Naive thymus-derived CD8-positive, alpha-beta T cell (primary cell): ENCODE measurements at regions not wholly inside any gene's neighbourhood (a gene's known extent, or its start where the extent isn't known, plus 50 kb on each side); places are given as distances from the start of the nearest gene placed in this dataset.
"Not testable (repeated sequence)": the region's sequence is repeated elsewhere in the genome, so short reads cannot be mapped to it uniquely, and the experiment has no call there.

Experiments
- ATAC-seq, 2 donors: fragments of 150-1000 bp; cut with Tn5 transposase in 1 of 2; sonication (Bioruptor Pico), chemical (Tn5 transposase) in 1 of 2; 1 replicate in 1 of 2; 2 replicates in 1 of 2; pipeline ENCODE4 v1.10.0; 2021; ENCODE audit warnings: mild to moderate bottlenecking in 2 of 2, moderate library complexity in 2 of 2
- POLR2A ChIA-PET: fragments of 350-600 bp; sonication (Branson Sonifier 250); formaldehyde crosslinking; loops from one replicate; lab custom pipeline; 2021; ENCODE audit warnings: antibody characterized with exemption; lab: Charles Lee
- DNase-seq, 10 donors: peaks; one replicate each; pipeline versions ENCODE4 v3.0.0 to v3.0.0-alpha.2; 2020 to 2022
- H3K27ac Mint-ChIP-seq, 10 donors: one replicate each; pipeline ENCODE4 v1.8.0; 2020 to 2022; ENCODE audit warnings: mild to moderate bottlenecking in 10 of 10, mixed read lengths in 10 of 10, moderate library complexity in 4 of 10, inconsistent platforms in 1 of 10
- H3K27me3 Mint-ChIP-seq, 5 donors: one replicate each; pipeline ENCODE4 v1.8.0; 2021 to 2022; ENCODE audit warnings: mixed read lengths in 5 of 5
- H3K36me3 Mint-ChIP-seq, 3 donors: one replicate each; pipeline ENCODE4 v1.8.0; 2020 to 2022; ENCODE audit warnings: mixed read lengths in 3 of 3, mild to moderate bottlenecking in 2 of 3, inconsistent platforms in 1 of 3
- H3K4me1 Mint-ChIP-seq, 4 donors: one replicate each; pipeline ENCODE4 v1.8.0; 2021 to 2022; ENCODE audit warnings: mixed read lengths in 4 of 4
- H3K4me3 Mint-ChIP-seq, 10 donors: one replicate each; pipeline ENCODE4 v1.8.0; 2020 to 2022; ENCODE audit warnings: mild to moderate bottlenecking in 10 of 10, mixed read lengths in 10 of 10, moderate library complexity in 6 of 10, inconsistent platforms in 1 of 10
- H3K9me3 Mint-ChIP-seq, 9 donors: one replicate each; pipeline ENCODE4 v1.8.0; 2020 to 2022; ENCODE audit warnings: mixed read lengths in 9 of 9, mild to moderate bottlenecking in 3 of 9, inconsistent platforms in 1 of 9, moderate library complexity in 1 of 9

DNA sequence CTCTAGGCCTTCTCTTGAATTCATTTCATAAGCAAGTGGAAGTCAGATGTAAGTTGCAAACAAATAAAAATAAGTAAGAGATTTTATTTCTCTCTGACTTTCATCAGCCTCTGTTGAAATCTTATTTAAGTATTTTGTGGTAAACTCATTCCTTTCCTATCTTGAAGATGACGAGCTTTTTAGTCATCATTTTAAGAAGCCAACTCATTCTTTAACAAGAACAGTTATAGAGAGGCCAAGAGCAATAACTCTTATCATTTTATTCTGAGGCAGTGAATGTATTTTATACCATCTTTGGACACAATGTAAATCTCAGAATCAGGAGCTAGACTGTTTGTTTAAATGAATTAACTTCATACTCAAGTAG, 147.5 kb upstream of the MBNL1 start:
- Mint-ChIP-seq H3K27ac (no peak overlapping the region), H3K4me3 (no peak overlapping the region), H3K4me1 (peaks cover 0 to 10% (median 3%) of the 10 kb centered on the region in 4 donors), H3K36me3 (peaks cover 0 to 2% (median 0%) of the 10 kb centered on the region in 3 donors), H3K9me3 (peaks cover 0 to 6% (median 0%) of the 10 kb centered on the region in 9 donors), H3K27me3 (no peaks in the 10 kb centered on the region)
- POLR2A ChIA-PET: no interaction called here
- ATAC-seq (no peak), DNase-seq (no peak)

DNA sequence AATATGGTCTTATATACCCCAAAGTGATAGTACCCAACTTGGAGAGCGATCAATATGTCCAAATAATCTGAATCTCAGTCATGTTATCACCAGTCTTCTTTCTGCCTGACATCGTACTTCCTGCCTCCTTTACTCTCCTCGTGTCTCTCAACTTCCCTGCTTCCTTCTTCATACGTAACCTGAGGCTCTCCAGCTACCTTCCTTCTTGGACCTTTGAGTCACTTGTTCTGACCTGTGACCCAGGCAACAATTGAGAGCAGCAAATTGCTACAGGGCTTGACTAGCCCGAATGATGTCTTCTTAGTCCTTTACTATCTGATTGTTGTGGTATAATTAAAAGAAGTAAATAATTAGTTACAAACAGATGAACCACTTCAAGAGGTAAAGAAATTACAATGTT, 145.9 kb upstream of the MBNL1 start:
- no peak for DNase-seq
- Mint-ChIP-seq H3K4me3 (no peak overlapping the region), H3K27me3 (no peaks in the 10 kb centered on the region), H3K27ac (peak overlapping the region in 1 of 10 donors; percentile 3), H3K4me1 (peaks cover 0 to 10% (median 3%) of the 10 kb centered on the region in 4 donors), H3K9me3 (no peaks in the 10 kb centered on the region), H3K36me3 (no peaks in the 10 kb centered on the region)
- POLR2A ChIA-PET: no interaction called here
- ATAC-seq: no peak

DNA sequence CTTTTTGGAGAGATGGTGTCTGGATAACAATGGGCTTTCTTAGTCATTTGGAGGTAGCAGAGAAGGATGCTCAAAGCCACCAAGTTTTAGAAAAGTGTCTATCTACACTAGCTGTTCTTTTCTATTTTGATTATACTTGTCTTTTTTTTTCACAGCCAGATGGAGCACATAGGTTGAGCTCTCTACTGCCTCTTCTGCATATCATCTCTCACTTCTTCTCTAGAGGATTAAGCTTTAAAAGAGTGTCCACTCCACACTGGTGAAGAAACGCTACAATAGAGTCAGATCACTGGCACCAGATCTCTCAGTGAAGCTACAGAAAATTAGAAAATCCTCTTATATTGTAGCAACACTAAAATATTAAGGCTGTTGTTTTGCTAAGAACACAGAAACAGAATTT, 145.3 kb upstream of the MBNL1 start:
- POLR2A ChIA-PET: no interaction called here
- H3K36me3 Mint-ChIP-seq: no peaks in the 10 kb centered on the region
- no peaks in the 10 kb centered on the region for H3K9me3 Mint-ChIP-seq
- H3K4me3 Mint-ChIP-seq: no peak overlapping the region
- no peaks in the 10 kb centered on the region for H3K27me3 Mint-ChIP-seq
- ATAC-seq (no peak), DNase-seq (no peak)
- peak overlapping the region in 1 of 10 donors; percentile 3 for H3K27ac Mint-ChIP-seq
- H3K4me1 Mint-ChIP-seq: peaks cover 0 to 10% (median 3%) of the 10 kb centered on the region in 4 donors

DNA sequence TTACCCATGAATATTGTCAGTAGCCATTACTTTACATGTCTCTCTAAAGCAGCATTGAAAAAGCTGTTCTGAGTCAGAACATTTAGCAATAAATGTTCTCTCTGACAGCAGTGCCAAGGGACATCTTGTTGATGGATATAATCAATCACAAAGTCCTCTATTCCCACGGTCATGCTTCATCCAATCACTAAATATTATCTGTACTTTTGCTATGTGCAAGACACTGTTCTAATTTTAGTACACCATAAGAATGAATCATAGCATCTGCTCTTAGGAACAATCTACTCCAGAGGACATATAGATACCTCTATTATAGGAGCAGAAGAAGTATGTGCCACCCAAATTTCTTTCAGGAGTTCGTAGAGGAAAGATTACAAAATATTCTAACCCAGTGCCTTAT, 142.5 kb upstream of the MBNL1 start:
- no peaks in the 10 kb centered on the region for H3K9me3 Mint-ChIP-seq
- H3K36me3 Mint-ChIP-seq: peaks cover 0 to 1% (median 0%) of the 10 kb centered on the region in 3 donors
- ATAC-seq (no peak), DNase-seq (no peak)
- no peaks in the 10 kb centered on the region for H3K27me3 Mint-ChIP-seq
- peaks cover 0 to 10% (median 3%) of the 10 kb centered on the region in 4 donors for H3K4me1 Mint-ChIP-seq
- no peak overlapping the region for H3K4me3 Mint-ChIP-seq
- no peak overlapping the region for H3K27ac Mint-ChIP-seq
- POLR2A ChIA-PET: no interaction called here

- no peak overlapping the region for H3K27ac Mint-ChIP-seq
- peaks cover 0 to 10% (median 3%) of the 10 kb centered on the region in 4 donors for H3K4me1 Mint-ChIP-seq
- H3K27me3 Mint-ChIP-seq: no peaks in the 10 kb centered on the region
- H3K4me3 Mint-ChIP-seq: no peak overlapping the region
- POLR2A ChIA-PET: no interaction called here
- ATAC-seq: no peak
- no peak for DNase-seq
- H3K9me3 Mint-ChIP-seq: no peaks in the 10 kb centered on the region
- peaks cover 0 to 1% (median 0%) of the 10 kb centered on the region in 3 donors for H3K36me3 Mint-ChIP-seq
Observed at GRCh38 chr3:152127058-152127457, 141.7 kb upstream of the MBNL1 start.

GRCh38 chr3:152128356-152128755, 140.4 kb upstream of the MBNL1 start:
- POLR2A ChIA-PET: interaction anchor here (0.5 kb wide), 1 partner anchor 10 kb away, joined by 5 read pairs; no protein-coding TSS in a partner anchor
- Mint-ChIP-seq H3K4me1 (peaks cover 0 to 2% (median under 1%) of the 10 kb centered on the region in 4 donors), H3K4me3 (no peak overlapping the region), H3K27me3 (no peaks in the 10 kb centered on the region), H3K36me3 (peaks cover 0 to 1% (median 0%) of the 10 kb centered on the region in 3 donors), H3K9me3 (no peaks in the 10 kb centered on the region), H3K27ac (no peak overlapping the region)
- ATAC-seq (no peak), DNase-seq (no peak)

- DNase-seq (no peak), ATAC-seq (no peak)
- Mint-ChIP-seq H3K9me3 (peaks cover 0 to 10% (median 3%) of the 10 kb centered on the region in 9 donors), H3K4me1 (no peaks in the 10 kb centered on the region), H3K27ac (no peak overlapping the region), H3K36me3 (peaks cover 0 to 11% (median 8%) of the 10 kb centered on the region in 3 donors), H3K27me3 (no peaks in the 10 kb centered on the region), H3K4me3 (no peak overlapping the region)
- POLR2A ChIA-PET: no interaction called here
Observed at GRCh38 chr3:152139651-152140050, 129.1 kb upstream of the MBNL1 start.

- DNase-seq: no peak
- peaks cover 0 to 3% (median 0%) of the 10 kb centered on the region in 5 donors for H3K27me3 Mint-ChIP-seq
- POLR2A ChIA-PET: no interaction called here
- H3K9me3 Mint-ChIP-seq: no peaks in the 10 kb centered on the region
- H3K27ac Mint-ChIP-seq: no peak overlapping the region
- peaks cover 0 to 4% (median 0%) of the 10 kb centered on the region in 3 donors for H3K36me3 Mint-ChIP-seq
- ATAC-seq: no peak
- H3K4me3 Mint-ChIP-seq: no peak overlapping the region
- H3K4me1 Mint-ChIP-seq: no peaks in the 10 kb centered on the region
Observed at GRCh38 chr3:152146461-152146860, 122.3 kb upstream of the MBNL1 start.

GRCh38 chr3:152147748-152148147, 121.0 kb upstream of the MBNL1 start:
- no peaks in the 10 kb centered on the region for H3K9me3 Mint-ChIP-seq
- H3K4me3 Mint-ChIP-seq: no peak overlapping the region
- peaks cover 0 to 3% (median 0%) of the 10 kb centered on the region in 5 donors for H3K27me3 Mint-ChIP-seq
- no peak overlapping the region for H3K27ac Mint-ChIP-seq
- peaks cover 0 to 5% (median 0%) of the 10 kb centered on the region in 3 donors for H3K36me3 Mint-ChIP-seq
- POLR2A ChIA-PET: no interaction called here
- DNase-seq: no peak
- no peak for ATAC-seq
- H3K4me1 Mint-ChIP-seq: no peaks in the 10 kb centered on the region

- peaks cover 0 to 5% (median 0%) of the 10 kb centered on the region in 3 donors for H3K36me3 Mint-ChIP-seq
- H3K27me3 Mint-ChIP-seq: peaks cover 0 to 3% (median 0%) of the 10 kb centered on the region in 5 donors
- ATAC-seq (no peak), DNase-seq (no peak)
- H3K9me3 Mint-ChIP-seq: no peaks in the 10 kb centered on the region
- POLR2A ChIA-PET: no interaction called here
- no peak overlapping the region for H3K27ac Mint-ChIP-seq
- H3K4me3 Mint-ChIP-seq: no peak overlapping the region
- no peaks in the 10 kb centered on the region for H3K4me1 Mint-ChIP-seq
Observed at GRCh38 chr3:152148579-152148978, 120.2 kb upstream of the MBNL1 start.

DNA sequence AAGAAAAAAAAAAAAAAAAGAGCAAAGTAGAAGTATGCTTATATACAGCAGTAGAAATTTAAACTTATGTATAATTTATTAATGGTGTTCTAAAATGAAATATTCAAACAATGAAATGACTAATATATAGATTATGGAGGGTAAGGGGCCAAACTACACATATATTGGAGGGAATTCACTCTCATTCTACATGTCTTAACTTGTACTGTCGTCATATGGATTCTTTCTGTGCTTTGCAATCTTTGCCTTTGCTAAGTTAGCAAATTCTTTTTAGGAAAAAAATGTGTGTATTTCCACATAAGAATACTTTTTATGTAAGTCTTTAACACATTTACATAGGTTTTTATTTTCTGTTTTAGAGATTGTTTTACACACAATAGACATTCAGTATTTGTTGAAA, 118.9 kb upstream of the MBNL1 start:
- ATAC-seq: no peak

GRCh38 chr3:152151216-152151876, 117.4 kb upstream of the MBNL1 start:
- Mint-ChIP-seq H3K27me3 (peaks cover 0 to 3% (median 0%) of the 10 kb centered on the region in 5 donors), H3K27ac (no peak overlapping the region), H3K9me3 (no peaks in the 10 kb centered on the region), H3K4me3 (no peak overlapping the region), H3K4me1 (no peaks in the 10 kb centered on the region), H3K36me3 (peaks cover 0 to 5% (median 0%) of the 10 kb centered on the region in 3 donors)
- ATAC-seq (no peak), DNase-seq (no peak)
- POLR2A ChIA-PET: no interaction called here

More for the DNA sequence above, 118.9 kb upstream of the MBNL1 start:
- Mint-ChIP-seq H3K36me3 (peaks cover 0 to 5% (median 0%) of the 10 kb centered on the region in 3 donors), H3K27me3 (peaks cover 0 to 3% (median 0%) of the 10 kb centered on the region in 5 donors), H3K4me3 (no peak overlapping the region), H3K4me1 (no peaks in the 10 kb centered on the region), H3K9me3 (no peaks in the 10 kb centered on the region), H3K27ac (no peak overlapping the region)
- POLR2A ChIA-PET: interaction anchor here (0.7 kb wide), 1 partner anchor 282 kb away, joined by 4 read pairs; no protein-coding TSS in a partner anchor
- no peak for DNase-seq

- H3K4me3 Mint-ChIP-seq, POLR2A ChIA-PET, H3K4me1 Mint-ChIP-seq, DNase-seq, H3K36me3 Mint-ChIP-seq, H3K27me3 Mint-ChIP-seq, ATAC-seq, H3K9me3 Mint-ChIP-seq, H3K27ac Mint-ChIP-seq: not testable (repeated sequence)
Observed at GRCh38 chr3:152151877-152152765, 116.6 kb upstream of the MBNL1 start.
